ENCODE measurements at regions not wholly inside any gene's neighbourhood (a gene's known extent, or its start where the extent isn't known, plus 50 kb on each side); places are given as distances from the start of the nearest gene placed in this dataset.

- DNase-seq: no peak
Measured at GRCh38 chr2:107542314-107542740, 284.4 kb upstream of the RGPD4 start.

DNA sequence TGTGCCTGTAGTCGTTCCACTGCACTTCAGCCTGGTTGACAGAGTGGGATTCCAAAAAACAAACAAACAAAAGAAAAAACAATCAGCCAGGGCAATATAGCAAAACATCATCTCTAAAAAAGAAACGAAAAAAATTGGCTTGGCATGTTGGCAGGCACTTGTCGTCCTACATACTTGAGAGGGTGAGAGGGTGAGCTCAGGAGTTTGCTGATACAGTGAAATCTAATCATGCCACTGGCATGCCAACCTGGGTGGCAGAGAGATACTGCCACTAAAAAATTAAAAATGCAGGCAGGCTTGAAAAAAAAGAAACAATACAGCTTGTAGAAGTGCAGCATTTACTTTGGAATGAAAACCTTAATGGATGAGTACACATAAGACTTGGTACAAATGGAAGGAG is 282.9 kb upstream of the RGPD4 start:
- Histone ChIP-seq H3K4me3 (no peak overlapping the region), H3K27me3 (ENCODE audit: control insufficient read depth in 3 of 3, insufficient read depth in 3 of 3, low read length in 2 of 3) (no peaks in the 10 kb centered on the region), H3K9me3 (ENCODE audit: control insufficient read depth in 4 of 4, insufficient read depth in 3 of 4, low read length in 3 of 4) (peaks cover 0 to 4% (median 0%) of the 10 kb centered on the region in 4 donors), H3K9ac (ENCODE audit: insufficient read depth in 1 of 2, low read length in 2 of 2) (no peak overlapping the region), H3K36me3 (ENCODE audit: control insufficient read depth in 4 of 4, insufficient read depth in 4 of 4, low read length in 4 of 4) (no peaks in the 10 kb centered on the region), H3K27ac (ENCODE audit: low read depth in 1 of 2, low read length in 1 of 2) (no peak overlapping the region), H3K4me1 (ENCODE audit: control insufficient read depth in 5 of 5, insufficient read depth in 5 of 5, low read length in 5 of 5) (no peaks in the 10 kb centered on the region)
- ATAC-seq (ENCODE audit: insufficient read depth, low FRiP score) (no peak), DNase-seq (no peak)
- TF ChIP-seq CTCF (IDR thresholded peaks at IDR 0.05; ENCODE audit: control extremely low read depth, extremely low read depth): no peak
- WGBS, 2 donors: 55 to 69% methylated on average over 3 of the region's 3 CpGs

More at GRCh38 chr2:107542314-107542740, 284.4 kb upstream of the RGPD4 start:
- H3K4me1 ChIP-seq (ENCODE audit: control insufficient read depth in 5 of 5, insufficient read depth in 5 of 5, low read length in 5 of 5): no peaks in the 10 kb centered on the region
- 70 to 78% methylated on average over 5 of the region's 5 CpGs for WGBS, 2 donors
- H3K9ac ChIP-seq (ENCODE audit: insufficient read depth in 1 of 2, low read length in 2 of 2): no peak overlapping the region
- no peaks in the 10 kb centered on the region for H3K27me3 ChIP-seq (ENCODE audit: control insufficient read depth in 3 of 3, insufficient read depth in 3 of 3, low read length in 2 of 3)
- no peak overlapping the region for H3K27ac ChIP-seq (ENCODE audit: low read depth in 1 of 2, low read length in 1 of 2)
- TF ChIP-seq CTCF (IDR thresholded peaks at IDR 0.05; ENCODE audit: control extremely low read depth, extremely low read depth): no peak
- no peaks in the 10 kb centered on the region for H3K36me3 ChIP-seq (ENCODE audit: control insufficient read depth in 4 of 4, insufficient read depth in 4 of 4, low read length in 4 of 4)
- H3K4me3 ChIP-seq: no peak overlapping the region
- no peak for ATAC-seq (ENCODE audit: insufficient read depth, low FRiP score)
- peaks cover 0 to 4% (median 0%) of the 10 kb centered on the region in 4 donors for H3K9me3 ChIP-seq (ENCODE audit: control insufficient read depth in 4 of 4, insufficient read depth in 3 of 4, low read length in 3 of 4)

- no peak overlapping the region for H3K27ac ChIP-seq (ENCODE audit: low read depth in 1 of 2, low read length in 1 of 2)
- no peaks in the 10 kb centered on the region for H3K4me1 ChIP-seq (ENCODE audit: control insufficient read depth in 5 of 5, insufficient read depth in 5 of 5, low read length in 5 of 5)
- peaks cover 0 to 4% (median 0%) of the 10 kb centered on the region in 4 donors for H3K9me3 ChIP-seq (ENCODE audit: control insufficient read depth in 4 of 4, insufficient read depth in 3 of 4, low read length in 3 of 4)
- DNase-seq (no peak), ATAC-seq (ENCODE audit: insufficient read depth, low FRiP score) (no peak)
- no peak overlapping the region for H3K4me3 ChIP-seq
- 91 to 92% methylated on average over 11 of the region's 11 CpGs for WGBS, 2 donors
- no peak overlapping the region for H3K9ac ChIP-seq (ENCODE audit: insufficient read depth in 1 of 2, low read length in 2 of 2)
- no peak for TF ChIP-seq CTCF (IDR thresholded peaks at IDR 0.05; ENCODE audit: control extremely low read depth, extremely low read depth)
- no peaks in the 10 kb centered on the region for H3K27me3 ChIP-seq (ENCODE audit: control insufficient read depth in 3 of 3, insufficient read depth in 3 of 3, low read length in 2 of 3)
- H3K36me3 ChIP-seq (ENCODE audit: control insufficient read depth in 4 of 4, insufficient read depth in 4 of 4, low read length in 4 of 4): no peaks in the 10 kb centered on the region
Measured at GRCh38 chr2:107545066-107545465, 281.6 kb upstream of the RGPD4 start.

DNA sequence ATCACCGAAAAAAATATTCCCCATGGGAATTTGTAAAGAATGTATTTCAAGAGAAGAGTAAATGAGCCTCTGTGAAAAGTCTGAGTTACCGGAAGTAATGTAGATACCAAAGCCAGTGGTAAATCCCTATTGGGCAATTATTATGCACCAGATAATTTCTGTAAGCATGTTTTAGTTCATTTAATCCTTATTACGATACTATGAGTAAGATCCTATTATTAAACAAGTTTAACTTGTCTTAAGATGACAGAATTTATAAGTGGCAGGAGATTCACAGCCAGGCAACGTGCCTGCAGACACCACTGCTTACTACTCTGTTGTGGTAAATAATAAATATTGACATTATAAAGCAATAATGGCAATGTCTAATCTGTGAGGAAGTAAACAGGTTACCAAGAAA is 280.8 kb upstream of the RGPD4 start:
- H3K27me3 ChIP-seq (ENCODE audit: control insufficient read depth in 3 of 3, insufficient read depth in 3 of 3, low read length in 2 of 3): no peaks in the 10 kb centered on the region
- H3K27ac ChIP-seq (ENCODE audit: low read depth in 1 of 2, low read length in 1 of 2): no peak overlapping the region
- H3K9ac ChIP-seq (ENCODE audit: insufficient read depth in 1 of 2, low read length in 2 of 2): no peak overlapping the region
- H3K4me3 ChIP-seq: no peak overlapping the region
- ATAC-seq (ENCODE audit: insufficient read depth, low FRiP score): no peak
- no peak for DNase-seq
- no peaks in the 10 kb centered on the region for H3K36me3 ChIP-seq (ENCODE audit: control insufficient read depth in 4 of 4, insufficient read depth in 4 of 4, low read length in 4 of 4)
- peaks cover 0 to 4% (median 0%) of the 10 kb centered on the region in 4 donors for H3K9me3 ChIP-seq (ENCODE audit: control insufficient read depth in 4 of 4, insufficient read depth in 3 of 4, low read length in 3 of 4)
- 78 to 83% methylated on average over 4 of the region's 4 CpGs for WGBS, 2 donors
- no peak for TF ChIP-seq CTCF (IDR thresholded peaks at IDR 0.05; ENCODE audit: control extremely low read depth, extremely low read depth)
- no peaks in the 10 kb centered on the region for H3K4me1 ChIP-seq (ENCODE audit: control insufficient read depth in 5 of 5, insufficient read depth in 5 of 5, low read length in 5 of 5)
